IPS-18a (cell line): ENCODE measurements at regions not wholly inside any gene's neighbourhood (a gene's known extent, or its start where the extent isn't known, plus 50 kb on each side); places are given as distances from the start of the nearest gene placed in this dataset.

Source experiments
- H3K27ac ChIP-seq: one replicate; pipeline ENCODE4 v1.5.1; 2013; ENCODE audit warnings: low read length
- H3K27me3 ChIP-seq: one replicate; pipeline ENCODE4 v1.6.1; 2013; ENCODE audit warnings: mild to moderate bottlenecking, low read length; ENCODE audit not compliant: control insufficient read depth, insufficient read depth
- H3K36me3 ChIP-seq: one replicate; pipeline ENCODE4 v1.6.1; 2013; ENCODE audit warnings: low read depth, low read length; ENCODE audit not compliant: control insufficient read depth
- H3K4me1 ChIP-seq: one replicate; pipeline ENCODE4 v1.6.1; 2013; ENCODE audit warnings: low read depth, low read length; ENCODE audit not compliant: control insufficient read depth
- H3K4me3 ChIP-seq: one replicate; pipeline ENCODE4 v1.5.1; 2013; ENCODE audit warnings: low read length
- H3K9ac ChIP-seq: one replicate; pipeline ENCODE4 v1.6.1; 2013; ENCODE audit warnings: mild to moderate bottlenecking, low read length, moderate library complexity
- H3K9me3 ChIP-seq: one replicate; pipeline ENCODE4 v1.6.1; 2013; ENCODE audit warnings: low read depth, low read length; ENCODE audit not compliant: control insufficient read depth

GRCh38 chr1:233478611-233479010 lies 135.3 kb upstream of the KCNK1 start:
- H3K27me3 ChIP-seq, result no peaks in the 10 kb centered on the region
- H3K4me1 ChIP-seq, result peaks cover 20% of the 10 kb centered on the region
- no peaks in the 10 kb centered on the region for H3K9me3 ChIP-seq
- H3K27ac ChIP-seq, result no peak overlapping the region
- no peak overlapping the region for H3K9ac ChIP-seq
- no peaks in the 10 kb centered on the region for H3K36me3 ChIP-seq
- H3K4me3 ChIP-seq, result no peak overlapping the region

- Histone ChIP-seq H3K9ac (no peak overlapping the region), H3K27ac (no peak overlapping the region), H3K9me3 (no peaks in the 10 kb centered on the region), H3K27me3 (no peaks in the 10 kb centered on the region), H3K4me1 (peaks cover 16% of the 10 kb centered on the region), H3K36me3 (no peaks in the 10 kb centered on the region), H3K4me3 (no peak overlapping the region)
Measured at GRCh38 chr1:233479110-233479890, 134.6 kb upstream of the KCNK1 start.

GRCh38 chr1:233480198-233480597 lies 133.7 kb upstream of the KCNK1 start:
- H3K4me3 ChIP-seq, result no peak overlapping the region
- H3K9me3 ChIP-seq, result no peaks in the 10 kb centered on the region
- no peaks in the 10 kb centered on the region for H3K27me3 ChIP-seq
- no peaks in the 10 kb centered on the region for H3K36me3 ChIP-seq
- H3K4me1 ChIP-seq, result peaks cover 7% of the 10 kb centered on the region
- H3K27ac ChIP-seq, result no peak overlapping the region
- H3K9ac ChIP-seq, result no peak overlapping the region

GRCh38 chr1:233482388-233482787 lies 131.5 kb upstream of the KCNK1 start:
- Histone ChIP-seq H3K4me1 (no peaks in the 10 kb centered on the region), H3K9me3 (no peaks in the 10 kb centered on the region), H3K27ac (no peak overlapping the region), H3K9ac (no peak overlapping the region), H3K4me3 (no peak overlapping the region), H3K27me3 (no peaks in the 10 kb centered on the region), H3K36me3 (no peaks in the 10 kb centered on the region)

- H3K4me1 ChIP-seq, result no peaks in the 10 kb centered on the region
- no peaks in the 10 kb centered on the region for H3K27me3 ChIP-seq
- H3K4me3 ChIP-seq, result no peak overlapping the region
- no peak overlapping the region for H3K27ac ChIP-seq
- H3K9ac ChIP-seq, result no peak overlapping the region
- H3K9me3 ChIP-seq, result peaks cover 5% of the 10 kb centered on the region
- H3K36me3 ChIP-seq, result no peaks in the 10 kb centered on the region
Measured at GRCh38 chr1:233485385-233485784, 128.5 kb upstream of the KCNK1 start.

GRCh38 chr1:233485809-233486398 lies 128.0 kb upstream of the KCNK1 start:
- Histone ChIP-seq H3K4me1 (no peaks in the 10 kb centered on the region), H3K4me3 (no peak overlapping the region), H3K36me3 (no peaks in the 10 kb centered on the region), H3K27me3 (no peaks in the 10 kb centered on the region), H3K9ac (no peak overlapping the region), H3K9me3 (peaks cover 5% of the 10 kb centered on the region), H3K27ac (no peak overlapping the region)

GRCh38 chr1:233487408-233487807 lies 126.5 kb upstream of the KCNK1 start:
- no peaks in the 10 kb centered on the region for H3K36me3 ChIP-seq
- H3K27ac ChIP-seq, result no peak overlapping the region
- no peak overlapping the region for H3K9ac ChIP-seq
- H3K27me3 ChIP-seq, result no peaks in the 10 kb centered on the region
- H3K9me3 ChIP-seq, result peaks cover 5% of the 10 kb centered on the region
- H3K4me3 ChIP-seq, result no peak overlapping the region
- H3K4me1 ChIP-seq, result peaks cover 7% of the 10 kb centered on the region

GRCh38 chr1:233489411-233489810 lies 124.5 kb upstream of the KCNK1 start:
- peaks cover 5% of the 10 kb centered on the region for H3K9me3 ChIP-seq
- no peaks in the 10 kb centered on the region for H3K36me3 ChIP-seq
- no peak overlapping the region for H3K4me3 ChIP-seq
- no peaks in the 10 kb centered on the region for H3K27me3 ChIP-seq
- H3K9ac ChIP-seq, result no peak overlapping the region
- H3K4me1 ChIP-seq, result peaks cover 9% of the 10 kb centered on the region
- H3K27ac ChIP-seq, result no peak overlapping the region

GRCh38 chr1:233490488-233490887 lies 123.4 kb upstream of the KCNK1 start:
- no peak overlapping the region for H3K27ac ChIP-seq
- no peaks in the 10 kb centered on the region for H3K36me3 ChIP-seq
- H3K9me3 ChIP-seq, result peaks cover 5% of the 10 kb centered on the region
- no peak overlapping the region for H3K4me3 ChIP-seq
- no peaks in the 10 kb centered on the region for H3K27me3 ChIP-seq
- no peak overlapping the region for H3K9ac ChIP-seq
- peaks cover 9% of the 10 kb centered on the region for H3K4me1 ChIP-seq

- peaks cover 5% of the 10 kb centered on the region for H3K9me3 ChIP-seq
Measured at GRCh38 chr1:233491953-233492620, 121.8 kb upstream of the KCNK1 start.

GRCh38 chr1:233496993-233497392 lies 116.9 kb upstream of the KCNK1 start:
- H3K9me3 ChIP-seq, result no peaks in the 10 kb centered on the region
- H3K27ac ChIP-seq, result no peak overlapping the region

More at GRCh38 chr1:233491953-233492620, 121.8 kb upstream of the KCNK1 start:
- no peaks in the 10 kb centered on the region for H3K27me3 ChIP-seq
- no peak overlapping the region for H3K4me3 ChIP-seq
- no peaks in the 10 kb centered on the region for H3K36me3 ChIP-seq
- H3K4me1 ChIP-seq, result peaks cover 9% of the 10 kb centered on the region
- H3K9ac ChIP-seq, result no peak overlapping the region
- no peak overlapping the region for H3K27ac ChIP-seq

More at GRCh38 chr1:233496993-233497392, 116.9 kb upstream of the KCNK1 start:
- peaks cover 13% of the 10 kb centered on the region for H3K4me1 ChIP-seq
- no peaks in the 10 kb centered on the region for H3K27me3 ChIP-seq
- H3K36me3 ChIP-seq, result no peaks in the 10 kb centered on the region
- no peak overlapping the region for H3K4me3 ChIP-seq
- no peak overlapping the region for H3K9ac ChIP-seq
